Mucosa of descending colon (tissue), 3 donors: ENCODE measurements at regions not wholly inside any gene's neighbourhood (a gene's known extent, or its start where the extent isn't known, plus 50 kb on each side); places are given as distances from the start of the nearest gene placed in this dataset.

Experiments
- ATAC-seq: fragments of 200-7000 bp; cut with Tn5 transposase; one replicate; pipeline ENCODE4 v1.9.1; 2020; ENCODE audit warnings: mild to moderate bottlenecking, moderate library complexity
- DNase-seq, 3 donors: peaks; one replicate each; pipeline ENCODE4 v3.0.0-alpha.2; 2020
- H3K36me3 ChIP-seq: fragments of 200-600 bp; one replicate; pipeline ENCODE4 v1.8.0; 2021; ENCODE audit warnings: low read depth, mild to moderate bottlenecking
- H3K4me1 ChIP-seq: fragments of 200-600 bp; one replicate; pipeline ENCODE4 v1.8.0; 2021; ENCODE audit warnings: low read depth, mild to moderate bottlenecking
- H3K4me3 ChIP-seq: fragments of 200-600 bp; one replicate; pipeline ENCODE4 v1.8.0; 2021; ENCODE audit warnings: mild to moderate bottlenecking
- H3K9me3 ChIP-seq: fragments of 200-600 bp; one replicate; pipeline ENCODE4 v1.8.0; 2021; ENCODE audit warnings: mild to moderate bottlenecking
- intact Hi-C, 2 donors: fragments of 100-400 bp; cut with DNase I in 1 of 2; cut with micrococcal nuclease in 1 of 2; formaldehyde crosslinking; loops; one replicate each; pipeline versions ENCODE4 v1.11.0 to v1.11.1; 2022; cut with DNase I, micrococcal nuclease
- TF ChIP-seq, protein P1 (sequence below): fragments of 200-600 bp; IDR thresholded peaks from one replicate; pipeline ENCODE4 v1.8.0; 2022; ENCODE audit warnings: antibody characterized with exemption, mild to moderate bottlenecking
- donor health status: DM: no; HTN: no; CAD: no; lungs with moderate emphysema.
- donor health status: DM: no; HTN: no; CAD: no.
- donor health status: DM: no; HTN: yes; CAD: no.

DNA sequence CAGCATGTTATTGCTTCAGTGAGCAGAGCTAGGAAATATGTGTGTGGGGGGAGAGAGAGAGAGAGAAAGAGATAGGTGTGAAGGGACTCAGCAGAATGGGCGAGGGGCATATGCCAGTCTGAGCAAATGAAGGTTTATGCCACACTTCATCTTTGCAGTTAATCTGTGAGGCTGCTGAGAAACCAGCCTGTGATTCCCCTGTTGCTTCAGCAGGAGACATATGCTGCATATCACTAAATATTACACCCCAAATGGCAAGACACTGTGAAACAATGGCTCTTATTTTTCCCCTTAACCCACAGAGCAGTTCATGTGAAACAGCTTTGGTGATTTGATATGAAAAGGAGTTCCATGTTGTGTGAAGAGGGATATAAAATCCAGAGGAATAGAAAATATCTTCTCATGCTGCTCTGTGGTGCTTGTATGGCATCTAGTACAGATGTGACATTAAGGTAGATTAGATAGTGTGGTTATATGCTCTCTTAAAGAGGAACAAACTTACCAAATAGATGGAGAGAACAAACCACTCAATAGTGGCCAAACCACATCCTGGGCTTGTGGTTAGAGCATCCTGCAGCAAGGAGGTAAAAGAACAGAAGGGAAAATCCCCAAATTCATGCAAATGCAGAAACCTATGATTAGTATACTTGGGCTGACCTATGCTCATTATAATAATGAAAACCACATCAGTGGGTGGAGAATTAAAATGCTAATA is 864.2 kb downstream of the FAM181B start:
- intact Hi-C loops, result no loop called here
- DNase-seq (peak in 1 of 3 donors; percentile 70), ATAC-seq (peak; percentile 86)
- Histone ChIP-seq H3K4me1 (no peaks in the 10 kb centered on the region), H3K36me3 (no peaks in the 10 kb centered on the region), H3K4me3 (no peak overlapping the region), H3K9me3 (no peaks in the 10 kb centered on the region)
- TF ChIP-seq, protein P1, sequence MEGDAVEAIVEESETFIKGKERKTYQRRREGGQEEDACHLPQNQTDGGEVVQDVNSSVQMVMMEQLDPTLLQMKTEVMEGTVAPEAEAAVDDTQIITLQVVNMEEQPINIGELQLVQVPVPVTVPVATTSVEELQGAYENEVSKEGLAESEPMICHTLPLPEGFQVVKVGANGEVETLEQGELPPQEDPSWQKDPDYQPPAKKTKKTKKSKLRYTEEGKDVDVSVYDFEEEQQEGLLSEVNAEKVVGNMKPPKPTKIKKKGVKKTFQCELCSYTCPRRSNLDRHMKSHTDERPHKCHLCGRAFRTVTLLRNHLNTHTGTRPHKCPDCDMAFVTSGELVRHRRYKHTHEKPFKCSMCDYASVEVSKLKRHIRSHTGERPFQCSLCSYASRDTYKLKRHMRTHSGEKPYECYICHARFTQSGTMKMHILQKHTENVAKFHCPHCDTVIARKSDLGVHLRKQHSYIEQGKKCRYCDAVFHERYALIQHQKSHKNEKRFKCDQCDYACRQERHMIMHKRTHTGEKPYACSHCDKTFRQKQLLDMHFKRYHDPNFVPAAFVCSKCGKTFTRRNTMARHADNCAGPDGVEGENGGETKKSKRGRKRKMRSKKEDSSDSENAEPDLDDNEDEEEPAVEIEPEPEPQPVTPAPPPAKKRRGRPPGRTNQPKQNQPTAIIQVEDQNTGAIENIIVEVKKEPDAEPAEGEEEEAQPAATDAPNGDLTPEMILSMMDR, result no peak

DNA sequence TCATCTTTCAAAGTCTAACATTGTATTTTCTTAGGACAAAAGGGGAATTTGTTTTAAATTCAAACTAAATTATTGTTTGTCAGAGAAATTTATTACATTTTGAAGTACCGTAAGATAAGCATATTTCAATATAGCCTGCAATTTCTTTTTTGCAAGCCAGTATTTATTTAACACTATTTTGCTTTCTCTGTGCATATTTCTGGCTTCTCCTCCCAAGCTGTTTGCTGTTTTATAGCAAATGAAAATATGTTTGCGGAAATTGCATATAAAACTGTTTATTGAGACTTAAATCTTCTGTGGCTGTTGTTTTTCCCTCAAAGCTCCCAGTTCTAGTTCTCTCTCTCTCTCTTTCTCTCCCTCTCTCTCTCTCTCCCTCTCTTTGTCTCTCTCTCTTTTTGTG is 866.8 kb downstream of the FAM181B start:
- H3K4me3 ChIP-seq, result no peak overlapping the region
- H3K36me3 ChIP-seq, result no peaks in the 10 kb centered on the region
- no peaks in the 10 kb centered on the region for H3K9me3 ChIP-seq
- DNase-seq (no peak), ATAC-seq (no peak)
- no peaks in the 10 kb centered on the region for H3K4me1 ChIP-seq
- TF ChIP-seq, protein P1, result no peak
- intact Hi-C loops, result no loop called here

DNA sequence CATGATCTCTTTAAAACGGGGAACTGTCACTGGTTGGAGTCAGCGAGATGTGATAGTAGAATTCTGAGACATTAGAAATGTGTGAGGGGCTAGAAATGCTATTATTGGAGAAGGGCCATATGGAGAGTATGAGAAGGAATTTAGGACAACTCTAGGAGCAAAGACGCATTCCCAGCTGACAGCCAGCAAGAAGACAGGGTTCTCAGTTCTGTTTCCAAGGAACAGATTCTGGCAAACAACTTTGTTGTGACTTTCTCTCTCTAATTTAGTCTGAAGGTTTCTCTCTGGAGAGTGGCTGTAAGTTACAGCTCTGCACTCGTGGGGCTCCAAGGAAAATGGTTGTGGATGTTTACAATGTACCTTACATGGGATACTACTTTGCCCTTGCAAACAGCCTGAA is 876.3 kb downstream of the FAM181B start:
- Histone ChIP-seq H3K4me1 (no peaks in the 10 kb centered on the region), H3K36me3 (no peaks in the 10 kb centered on the region), H3K4me3 (no peak overlapping the region), H3K9me3 (no peaks in the 10 kb centered on the region)
- intact Hi-C loops, result no loop called here
- TF ChIP-seq, protein P1, result no peak
- ATAC-seq, result no peak
- no peak for DNase-seq

DNA sequence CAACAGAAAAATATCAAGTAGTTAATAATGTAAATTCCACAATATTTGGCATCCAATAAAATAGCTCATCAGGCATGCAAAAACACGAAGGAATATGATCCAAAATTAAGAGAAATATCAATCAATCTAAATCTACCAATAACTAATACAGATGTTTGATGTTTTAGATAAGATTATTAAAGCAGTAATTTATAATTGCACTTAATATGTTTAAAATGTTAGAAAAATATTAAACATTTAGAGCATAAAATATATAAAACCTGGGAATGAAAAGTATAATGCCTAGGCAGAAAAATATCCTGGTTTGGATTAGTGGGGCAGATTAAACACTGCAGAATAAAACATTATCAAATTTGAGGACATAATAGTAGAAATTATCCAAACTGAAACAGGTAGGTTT is 879.9 kb downstream of the FAM181B start:
- no peaks in the 10 kb centered on the region for H3K36me3 ChIP-seq
- ATAC-seq, result no peak
- H3K9me3 ChIP-seq, result no peaks in the 10 kb centered on the region
- H3K4me3 ChIP-seq, result no peak overlapping the region
- no peak for DNase-seq
- TF ChIP-seq, protein P1, result no peak
- H3K4me1 ChIP-seq, result no peaks in the 10 kb centered on the region
- intact Hi-C loops, result no loop called here

DNA sequence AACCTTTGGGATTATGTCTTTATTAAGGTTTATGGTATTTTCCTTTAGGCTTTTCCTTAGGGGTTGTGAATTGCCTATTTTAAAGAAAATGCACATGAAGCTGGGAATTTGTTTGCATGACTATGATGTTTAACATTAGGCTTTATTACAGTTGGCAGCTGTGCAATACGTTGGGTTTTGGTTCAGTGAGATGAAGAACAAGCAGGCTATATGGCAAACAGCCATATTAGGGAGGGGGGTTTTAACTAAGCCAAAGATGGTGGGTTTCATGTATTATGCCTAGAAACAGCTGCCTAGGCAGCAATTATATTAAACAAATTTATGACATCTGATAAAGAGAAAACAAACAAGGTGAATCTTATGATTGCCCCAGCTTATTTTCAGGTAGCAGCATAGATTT is 880.8 kb downstream of the FAM181B start:
- TF ChIP-seq, protein P1, result no peak
- Histone ChIP-seq H3K4me1 (no peaks in the 10 kb centered on the region), H3K36me3 (no peaks in the 10 kb centered on the region), H3K4me3 (no peak overlapping the region), H3K9me3 (no peaks in the 10 kb centered on the region)
- intact Hi-C loops, result no loop called here
- DNase-seq, result no peak
- ATAC-seq, result no peak

DNA sequence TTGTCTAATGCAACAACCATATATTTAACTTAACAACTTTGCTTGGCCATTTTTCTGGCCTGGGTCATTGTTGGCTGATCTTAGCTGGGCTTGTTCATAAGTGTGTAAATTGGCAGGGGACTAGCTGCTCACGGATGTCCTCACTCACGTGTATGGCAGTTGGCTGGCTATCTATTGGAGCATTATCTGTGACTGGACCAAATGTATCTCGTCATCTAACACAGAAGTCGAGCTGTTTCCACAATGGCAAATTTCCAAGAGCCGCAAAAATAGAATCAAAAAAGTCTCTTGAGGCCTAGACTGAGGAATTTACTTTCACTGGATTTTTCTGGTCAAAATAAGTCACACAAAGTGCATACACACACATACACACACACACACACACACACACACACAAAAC is 893.3 kb downstream of the FAM181B start:
- intact Hi-C loops, result no loop called here
- TF ChIP-seq, protein P1, result no peak

More for the DNA sequence above, 893.3 kb downstream of the FAM181B start:
- ATAC-seq (no peak), DNase-seq (no peak)
- Histone ChIP-seq H3K4me3 (no peak overlapping the region), H3K9me3 (no peaks in the 10 kb centered on the region), H3K36me3 (no peaks in the 10 kb centered on the region), H3K4me1 (no peaks in the 10 kb centered on the region)
